ENCODE measurements at regions not wholly inside any gene's neighbourhood (a gene's known extent, or its start where the extent isn't known, plus 50 kb on each side); places are given as distances from the start of the nearest gene placed in this dataset.

DNA sequence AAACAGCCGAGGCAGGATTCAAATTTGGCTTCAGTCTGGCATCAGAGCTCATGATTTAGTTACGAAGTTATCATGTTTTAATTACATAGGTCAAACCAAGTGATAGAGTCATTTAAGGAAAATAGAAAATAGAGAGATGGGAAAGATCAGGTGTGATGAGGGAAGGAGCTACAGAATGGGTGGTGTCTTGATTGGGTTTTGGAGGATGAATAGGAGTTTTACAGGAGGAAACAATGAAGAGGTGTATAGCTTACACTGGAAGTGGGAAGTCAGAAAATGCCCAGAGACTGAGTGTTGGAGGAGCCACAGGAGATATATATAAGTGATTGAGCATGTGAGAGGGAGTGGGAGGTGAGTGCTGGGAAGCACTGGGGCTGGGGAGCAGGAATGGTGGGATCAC is 264.2 kb upstream of the TNP1 start:
- TF ChIP-seq, protein P1, sequence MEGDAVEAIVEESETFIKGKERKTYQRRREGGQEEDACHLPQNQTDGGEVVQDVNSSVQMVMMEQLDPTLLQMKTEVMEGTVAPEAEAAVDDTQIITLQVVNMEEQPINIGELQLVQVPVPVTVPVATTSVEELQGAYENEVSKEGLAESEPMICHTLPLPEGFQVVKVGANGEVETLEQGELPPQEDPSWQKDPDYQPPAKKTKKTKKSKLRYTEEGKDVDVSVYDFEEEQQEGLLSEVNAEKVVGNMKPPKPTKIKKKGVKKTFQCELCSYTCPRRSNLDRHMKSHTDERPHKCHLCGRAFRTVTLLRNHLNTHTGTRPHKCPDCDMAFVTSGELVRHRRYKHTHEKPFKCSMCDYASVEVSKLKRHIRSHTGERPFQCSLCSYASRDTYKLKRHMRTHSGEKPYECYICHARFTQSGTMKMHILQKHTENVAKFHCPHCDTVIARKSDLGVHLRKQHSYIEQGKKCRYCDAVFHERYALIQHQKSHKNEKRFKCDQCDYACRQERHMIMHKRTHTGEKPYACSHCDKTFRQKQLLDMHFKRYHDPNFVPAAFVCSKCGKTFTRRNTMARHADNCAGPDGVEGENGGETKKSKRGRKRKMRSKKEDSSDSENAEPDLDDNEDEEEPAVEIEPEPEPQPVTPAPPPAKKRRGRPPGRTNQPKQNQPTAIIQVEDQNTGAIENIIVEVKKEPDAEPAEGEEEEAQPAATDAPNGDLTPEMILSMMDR (IDR thresholded peaks at IDR 0.05): no peak
- TF ChIP-seq POLR2A (IDR thresholded peaks at IDR 0.05): no peak

Measured in body of pancreas (tissue), 4 donors.